HG03196 (cell line): ENCODE measurements at regions not wholly inside any gene's neighbourhood (a gene's known extent, or its start where the extent isn't known, plus 50 kb on each side); places are given as distances from the start of the nearest gene placed in this dataset.

ENCODE experiments used
- ATAC-seq: cut with Tn5 transposase; IDR thresholded peaks from one replicate; pipeline ENCODE4 v1.9.1; 2021; ENCODE audit not compliant: unreplicated experiment

DNA sequence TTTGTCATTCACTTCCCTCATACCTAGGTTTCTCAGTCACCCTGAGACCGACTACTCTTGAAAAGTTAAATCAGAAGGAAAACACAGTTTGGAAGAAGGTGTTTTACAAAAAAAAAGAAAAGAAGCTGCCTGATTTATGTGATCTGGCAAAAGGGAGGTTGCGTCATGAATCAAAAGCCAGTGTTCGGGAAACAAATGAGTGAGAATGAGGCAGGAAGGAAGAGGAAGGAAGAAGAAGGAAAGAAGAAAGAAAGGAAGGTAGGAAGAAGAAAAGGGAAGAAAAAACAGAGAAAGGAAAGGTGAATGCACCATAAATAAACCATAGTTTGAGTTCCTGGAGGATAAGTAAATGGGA, 314.6 kb downstream of the BLID start:
- ATAC-seq: no peak

DNA sequence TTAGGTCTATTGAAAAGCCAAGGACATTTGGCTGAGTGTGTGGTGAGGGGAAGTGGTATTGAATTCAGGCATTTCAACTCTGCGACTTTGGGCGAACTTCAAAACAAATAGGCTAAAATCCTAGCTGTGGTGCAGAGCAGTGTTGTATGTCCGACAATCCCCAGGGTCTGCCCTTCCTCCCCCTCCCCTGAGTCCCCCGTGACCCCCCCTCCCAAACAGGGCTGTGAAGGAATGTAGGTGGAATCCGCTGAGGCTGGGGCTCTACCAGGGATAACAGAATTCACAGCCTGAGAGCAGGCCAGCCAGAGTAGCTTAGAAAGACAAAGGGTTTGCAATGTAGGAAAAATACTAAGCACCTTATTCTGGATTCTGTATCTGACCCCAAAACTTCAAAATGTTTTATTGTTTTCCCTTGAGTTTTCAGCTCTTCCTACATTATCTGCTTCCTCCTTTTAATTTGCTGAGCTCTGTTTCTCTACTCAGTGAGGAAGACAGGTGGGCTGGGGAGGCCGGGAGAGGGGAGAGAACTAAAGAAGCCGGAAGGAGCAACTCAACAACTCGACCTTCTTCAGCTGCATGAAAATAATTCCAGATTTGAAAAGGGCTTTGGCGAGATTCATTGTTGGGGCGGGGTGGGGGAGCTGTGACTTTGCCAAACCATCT, 315.2 kb downstream of the BLID start:
- ATAC-seq: no peak

DNA sequence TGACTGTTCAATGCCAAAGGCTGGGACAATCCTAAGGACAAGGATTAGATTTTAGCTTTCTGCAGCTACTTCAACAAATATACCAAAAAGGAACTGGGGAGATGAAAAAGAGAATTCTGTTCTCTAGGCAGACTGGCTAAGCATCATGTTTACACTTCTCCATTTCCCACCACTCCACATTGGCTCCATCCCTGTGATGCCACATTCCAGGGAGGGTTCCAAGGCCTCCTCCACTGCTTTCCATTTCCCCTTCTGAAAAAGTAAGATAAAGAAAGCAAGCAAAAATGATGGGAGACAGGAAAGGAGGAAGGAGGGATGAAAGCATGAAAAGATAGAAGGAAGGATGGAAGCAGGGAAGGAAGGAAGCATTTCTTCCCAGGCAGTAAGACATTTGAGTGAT, 315.8 kb downstream of the BLID start:
- ATAC-seq: no peak

DNA sequence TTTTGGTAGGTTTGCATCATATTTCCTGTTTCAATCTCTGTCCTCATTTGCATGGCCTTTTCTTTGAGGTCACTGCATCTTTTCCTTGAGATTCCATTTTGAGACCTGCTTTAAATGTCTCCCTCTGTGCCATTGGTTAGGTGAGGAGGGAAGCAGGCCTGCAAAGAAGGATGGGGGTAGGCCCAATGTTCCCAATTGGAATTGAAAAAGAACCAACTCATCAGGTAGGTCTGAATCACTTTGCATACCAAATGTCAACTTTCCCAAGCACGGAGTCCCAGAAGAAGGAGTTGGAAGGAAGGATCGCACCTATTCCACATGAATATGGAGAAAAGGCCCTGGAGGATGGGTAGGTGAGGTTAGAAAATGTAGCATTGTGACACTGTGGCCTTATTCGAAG, 318.5 kb downstream of the BLID start:
- ATAC-seq: no peak

DNA sequence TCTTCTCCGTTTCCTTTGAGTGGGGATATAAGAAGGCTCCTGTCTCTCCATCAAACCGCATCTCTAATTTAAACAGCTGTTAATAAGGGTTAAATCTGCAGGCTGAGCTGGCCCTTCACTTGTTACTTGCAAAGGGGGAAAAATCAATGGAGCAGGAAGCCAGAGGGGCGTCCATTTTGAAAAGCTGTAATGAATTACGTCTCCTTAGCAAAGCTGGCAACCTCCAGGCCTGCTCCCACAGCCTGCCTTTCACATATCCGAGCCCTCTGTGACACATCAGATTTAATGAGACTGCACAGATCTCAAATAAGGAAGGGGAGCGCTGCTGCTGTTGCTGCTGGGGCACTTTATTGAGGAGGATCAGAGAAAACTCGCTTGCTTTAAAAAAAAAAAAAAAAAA, 320.8 kb downstream of the BLID start:
- ATAC-seq: no peak

GRCh38 chr11:121794671-121795141, 321.3 kb downstream of the BLID start:
- no peak for ATAC-seq

GRCh38 chr11:121793916-121794315, 322.1 kb downstream of the BLID start:
- no peak for ATAC-seq

GRCh38 chr11:121793291-121793690, 322.7 kb downstream of the BLID start:
- ATAC-seq: no peak

DNA sequence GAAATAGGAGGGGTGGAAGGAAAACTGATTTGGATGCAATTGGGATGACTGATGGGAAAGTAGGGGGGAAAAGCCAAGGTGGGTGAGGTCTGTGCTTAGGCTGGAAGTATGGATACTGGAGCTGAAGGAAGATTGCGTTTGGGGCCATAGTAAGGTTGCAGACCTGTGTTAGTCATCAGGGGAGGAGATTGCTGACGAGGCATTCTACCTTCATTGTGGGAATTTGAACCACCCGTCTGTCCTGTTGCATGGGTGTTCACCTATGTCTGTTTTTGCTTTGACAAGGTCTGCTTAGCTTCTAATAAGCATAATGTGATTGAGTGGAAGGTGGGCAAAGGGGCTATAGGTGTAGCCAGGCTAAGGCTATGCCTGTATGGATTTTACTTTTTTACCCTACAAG, 323.8 kb downstream of the BLID start:
- ATAC-seq: no peak

GRCh38 chr11:121790430-121790829, 325.6 kb downstream of the BLID start:
- no peak for ATAC-seq

DNA sequence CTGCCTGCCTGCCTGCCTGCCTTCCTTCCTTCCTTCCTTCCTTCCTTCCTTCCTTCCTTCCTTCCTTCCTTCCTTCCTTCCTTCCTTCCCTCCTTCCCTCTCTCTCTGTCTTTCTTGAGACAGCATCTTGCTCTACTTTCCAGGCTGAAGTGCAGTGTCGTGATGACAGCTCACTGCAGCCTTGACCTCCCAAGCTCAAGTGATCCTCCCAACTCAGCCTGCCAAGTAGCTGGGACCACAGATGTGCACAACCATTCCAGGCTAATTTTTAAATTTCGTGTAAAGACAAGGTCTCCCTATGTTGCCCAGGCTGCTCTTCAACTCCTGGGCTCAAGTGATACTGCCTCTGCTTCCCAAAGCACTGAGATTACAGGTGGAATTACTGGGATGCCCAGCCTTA, 328.2 kb upstream of the SORL1-AS1 start:
- no peak for ATAC-seq

DNA sequence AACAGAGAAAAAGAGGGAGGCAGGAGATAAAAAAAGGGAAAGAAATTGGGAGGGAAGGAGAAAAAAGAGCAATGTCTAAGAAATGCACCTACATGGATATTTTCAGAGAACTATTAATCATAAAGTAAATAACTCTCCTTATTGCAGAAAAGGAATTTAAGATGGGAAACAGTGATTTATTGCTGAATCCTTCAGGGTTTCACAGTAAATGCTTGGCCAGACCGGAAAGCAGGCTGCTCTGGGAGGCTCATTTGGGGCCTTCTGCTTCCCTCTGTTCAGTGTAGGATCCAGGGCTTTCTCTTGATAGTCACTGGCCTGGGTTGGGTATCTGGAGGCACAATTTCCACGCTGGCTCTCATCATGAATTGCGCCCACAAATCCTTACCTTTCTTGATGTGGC, 324.3 kb upstream of the SORL1-AS1 start:
- no peak for ATAC-seq

GRCh38 chr11:121775276-121775675, 322.5 kb upstream of the SORL1-AS1 start:
- ATAC-seq: no peak

GRCh38 chr11:121773076-121773475, 320.3 kb upstream of the SORL1-AS1 start:
- ATAC-seq: no peak

DNA sequence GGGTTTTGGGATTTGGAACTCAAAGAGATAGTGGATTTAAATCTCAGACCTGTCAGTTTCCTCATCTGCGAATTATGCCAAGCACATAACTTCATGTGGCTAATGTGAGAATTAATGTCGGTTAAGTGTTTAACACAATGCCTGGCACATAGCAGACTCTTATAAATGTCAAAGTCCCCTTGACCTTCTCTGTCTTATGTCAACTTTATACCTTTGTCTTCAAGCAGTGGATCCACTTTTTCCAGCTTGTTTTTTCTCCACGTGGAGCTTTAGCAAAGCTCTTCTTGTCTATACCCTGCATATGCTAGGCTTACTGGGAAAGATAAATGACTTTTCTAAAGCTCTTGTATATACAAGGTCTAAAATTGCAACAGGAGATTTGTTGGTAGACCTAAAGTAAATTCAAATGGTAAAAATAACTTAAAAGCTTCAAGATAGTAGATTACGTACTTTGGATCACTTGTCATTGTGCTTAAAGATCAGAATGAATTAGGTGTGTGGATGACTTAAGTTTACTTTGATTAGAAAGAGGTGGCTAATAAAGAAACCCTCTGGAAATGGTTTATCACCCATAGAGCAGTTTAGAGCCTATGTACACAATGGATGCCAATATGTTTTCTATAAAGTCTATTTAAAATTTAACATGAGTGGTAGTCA, 318.3 kb upstream of the SORL1-AS1 start:
- no peak for ATAC-seq

GRCh38 chr11:121769191-121769590, 316.4 kb upstream of the SORL1-AS1 start:
- ATAC-seq: no peak

DNA sequence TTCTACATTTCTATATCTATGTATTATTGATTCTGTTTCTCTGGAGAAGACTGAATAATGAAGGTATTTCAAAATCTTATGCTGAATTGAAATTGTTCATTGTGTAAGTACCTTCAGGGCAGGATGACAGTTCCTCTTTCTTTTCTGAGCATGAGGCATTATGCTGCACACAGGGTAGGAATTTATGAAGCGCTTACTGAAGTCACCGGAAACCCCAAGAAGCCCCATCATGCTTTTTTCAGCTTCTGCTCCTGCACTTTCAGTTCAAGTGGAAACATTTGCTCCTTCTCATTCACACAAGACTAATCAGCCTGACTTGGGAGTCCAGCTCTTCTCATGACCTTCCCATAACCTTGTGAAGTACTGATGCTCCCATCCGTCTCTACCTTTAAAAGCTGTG, 314.7 kb upstream of the SORL1-AS1 start:
- ATAC-seq: peak; percentile 55

- ATAC-seq: no peak
These were observed 314.2 kb upstream of the SORL1-AS1 start for GRCh38 chr11:121766991-121767390.

- ATAC-seq: no peak
These were observed 313.4 kb upstream of the SORL1-AS1 start for GRCh38 chr11:121766166-121766565.

- peak; percentile 74 for ATAC-seq
These were observed 310.8 kb upstream of the SORL1-AS1 start for GRCh38 chr11:121763526-121763925.

DNA sequence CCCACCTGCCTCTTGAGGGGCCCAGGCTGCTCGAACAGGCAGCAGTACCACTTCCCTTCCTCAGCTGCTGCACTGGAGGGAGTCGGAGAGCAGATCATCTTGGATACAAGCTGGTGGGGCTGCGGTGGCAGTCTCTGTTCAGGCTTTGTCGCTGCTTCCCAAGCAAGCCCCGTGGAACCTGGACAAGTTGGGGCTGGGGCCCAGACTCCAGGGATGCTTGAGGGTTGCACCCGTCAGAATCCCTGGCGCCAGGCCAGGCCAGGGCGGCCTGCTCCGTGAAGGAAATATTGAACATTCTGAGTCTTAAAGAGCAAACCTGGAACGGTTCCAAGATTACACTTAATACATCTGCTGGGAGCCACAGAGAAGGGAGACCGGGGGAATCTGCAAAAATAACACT, 310.1 kb upstream of the SORL1-AS1 start:
- no peak for ATAC-seq

DNA sequence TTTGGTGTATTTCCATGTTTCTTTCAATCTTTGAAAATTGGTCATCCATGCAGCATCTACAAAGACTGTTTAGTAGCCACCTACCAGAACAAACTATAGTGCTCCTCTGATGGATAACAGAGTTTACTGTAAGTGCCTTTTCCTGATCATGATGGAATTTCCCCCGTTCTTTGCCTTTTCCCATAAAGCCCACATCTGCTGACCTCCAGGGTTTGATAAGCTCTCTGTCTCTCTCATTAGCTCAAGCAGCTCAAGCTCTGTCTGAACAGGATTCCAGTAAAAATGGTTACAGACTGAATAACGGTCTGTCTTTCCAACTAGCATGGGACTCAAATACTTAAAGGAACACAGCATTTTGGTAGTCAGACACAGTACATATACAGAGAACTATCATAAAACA, 308.4 kb upstream of the SORL1-AS1 start:
- ATAC-seq: no peak
